Trophoblast cell (in vitro differentiated cells and primary cell): ENCODE measurements at regions not wholly inside any gene's neighbourhood (a gene's known extent, or its start where the extent isn't known, plus 50 kb on each side); places are given as distances from the start of the nearest gene placed in this dataset.

Source experiments
- DNase-seq, 2 donors: peaks; one replicate each; pipeline ENCODE4 v3.0.0-alpha.2; 2016
- H2AFZ ChIP-seq: 2 replicates; pipeline ENCODE4 v1.6.1; 2013; ENCODE audit warnings: low read length, moderate library complexity, mild to moderate bottlenecking; ENCODE audit not compliant: insufficient read depth, poor library complexity
- H2AK5ac ChIP-seq: 2 replicates; pipeline ENCODE4 v1.6.1; 2013; ENCODE audit warnings: mild to moderate bottlenecking, low read length
- H2BK120ac ChIP-seq: 2 replicates; pipeline ENCODE4 v1.6.1; 2013; ENCODE audit warnings: low read length, mild to moderate bottlenecking, moderate library complexity; ENCODE audit not compliant: insufficient read depth, poor library complexity
- H2BK12ac ChIP-seq: 2 replicates; pipeline ENCODE4 v1.6.1; 2013; ENCODE audit warnings: mild to moderate bottlenecking, low read length, moderate library complexity
- H2BK5ac ChIP-seq: 2 replicates; pipeline ENCODE4 v1.6.1; 2013; ENCODE audit warnings: low read length, low read depth, moderate library complexity, mild to moderate bottlenecking; ENCODE audit not compliant: poor library complexity
- H3K14ac ChIP-seq: 2 replicates; pipeline ENCODE4 v1.6.1; 2013; ENCODE audit warnings: mild to moderate bottlenecking, low read length
- H3K18ac ChIP-seq: 2 replicates; pipeline ENCODE4 v1.6.1; 2013; ENCODE audit warnings: mild to moderate bottlenecking, low read length
- H3K23ac ChIP-seq: 2 replicates; pipeline ENCODE4 v1.6.1; 2013; ENCODE audit warnings: low read length
- H3K27ac ChIP-seq: 2 replicates; pipeline ENCODE4 v1.5.1; 2013; ENCODE audit warnings: low read depth, mild to moderate bottlenecking, inconsistent platforms, low read length, moderate library complexity
- H3K27me3 ChIP-seq: 2 replicates; pipeline ENCODE4 v1.6.1; 2013; ENCODE audit warnings: inconsistent platforms, mild to moderate bottlenecking, low read length, moderate library complexity; ENCODE audit not compliant: insufficient read depth
- H3K36me3 ChIP-seq, 2 experiments: 1 replicate in 1 of 2; 2 replicates in 1 of 2; pipeline ENCODE4 v1.6.1; 2013; ENCODE audit warnings: low read length in 2 of 2, mild to moderate bottlenecking in 2 of 2, moderate library complexity in 1 of 2; ENCODE audit not compliant: insufficient read depth in 2 of 2, control insufficient read depth in 1 of 2
- H3K4ac ChIP-seq: 2 replicates; pipeline ENCODE4 v1.6.1; 2013; ENCODE audit warnings: low read depth, mild to moderate bottlenecking, low read length, moderate library complexity
- H3K4me1 ChIP-seq, 2 experiments: 1 replicate in 1 of 2; 2 replicates in 1 of 2; pipeline ENCODE4 v1.6.1; 2013; ENCODE audit warnings: low read length in 2 of 2, mild to moderate bottlenecking in 2 of 2, moderate library complexity in 1 of 2; ENCODE audit not compliant: insufficient read depth in 2 of 2, control insufficient read depth in 1 of 2
- H3K4me2 ChIP-seq: 2 replicates; pipeline ENCODE4 v1.6.1; 2013; ENCODE audit warnings: inconsistent platforms, mild to moderate bottlenecking, low read length, moderate library complexity
- H3K4me3 ChIP-seq: 2 replicates; pipeline ENCODE4 v1.5.1; 2013; ENCODE audit warnings: mild to moderate bottlenecking, low read depth, low read length, inconsistent platforms
- H3K79me1 ChIP-seq: one replicate; pipeline ENCODE4 v1.6.1; 2013; ENCODE audit warnings: low read length
- H3K79me2 ChIP-seq: 2 replicates; pipeline ENCODE4 v1.6.1; 2013; ENCODE audit warnings: low read length, mild to moderate bottlenecking; ENCODE audit not compliant: control insufficient read depth, insufficient read depth, poor library complexity
- H3K9ac ChIP-seq: 2 replicates; pipeline ENCODE4 v1.6.1; 2013; ENCODE audit warnings: mild to moderate bottlenecking, low read length
- H3K9me3 ChIP-seq: 2 replicates; pipeline ENCODE4 v1.6.1; 2013; ENCODE audit warnings: low read depth, mild to moderate bottlenecking, control low read depth, inconsistent platforms, low read length; ENCODE audit not compliant: insufficient read depth
- H4K12ac ChIP-seq: 2 replicates; pipeline ENCODE4 v1.6.1; 2013; ENCODE audit warnings: low read depth, mild to moderate bottlenecking, low read length, moderate library complexity
- H4K8ac ChIP-seq: 2 replicates; pipeline ENCODE4 v1.6.1; 2013; ENCODE audit warnings: low read depth, mild to moderate bottlenecking, low read length, moderate library complexity
- H4K91ac ChIP-seq: one replicate; pipeline ENCODE4 v1.6.1; 2013; ENCODE audit warnings: low read depth, mild to moderate bottlenecking, low read length, moderate library complexity
- WGBS: extraction: QIAGEN DNeasy Blood & Tissue Kit; methylation state at CpG from one replicate; pipeline ENCODE4 v1.1.7; 2013; ENCODE audit warnings: missing lambda C conversion rate; ENCODE audit not compliant: insufficient read length, insufficient coverage; ENCODE audit errors: extremely low coverage; 5-methylcytosine and 5-hydroxymethylcytosine counted together

- H3K79me1 ChIP-seq, result no peaks in the 10 kb centered on the region
- WGBS, result no CpG with 5 or more reads among the region's 6 CpGs
- H3K4me3 ChIP-seq, result no peak overlapping the region
- H4K8ac ChIP-seq, result no peak overlapping the region
- H4K12ac ChIP-seq, result no peak overlapping the region
- H2BK12ac ChIP-seq, result no peak overlapping the region
- H3K23ac ChIP-seq, result no peak overlapping the region
- no peaks in the 10 kb centered on the region for H3K4me1 ChIP-seq
- no peaks in the 10 kb centered on the region for H3K79me2 ChIP-seq
- H2BK5ac ChIP-seq, result no peak overlapping the region
- H3K36me3 ChIP-seq, result no peaks in the 10 kb centered on the region
- H2AFZ ChIP-seq, result no peak overlapping the region
- H3K27me3 ChIP-seq, result no peaks in the 10 kb centered on the region
- H3K4me2 ChIP-seq, result no peak overlapping the region
- H3K27ac ChIP-seq, result no peak overlapping the region
- H3K18ac ChIP-seq, result no peak overlapping the region
- H3K9ac ChIP-seq, result no peak overlapping the region
- H2AK5ac ChIP-seq, result no peak overlapping the region
- no peak overlapping the region for H3K14ac ChIP-seq
- DNase-seq, result no peak
- no peak overlapping the region for H4K91ac ChIP-seq
- H3K4ac ChIP-seq, result no peak overlapping the region
- no peak overlapping the region for H2BK120ac ChIP-seq
- H3K9me3 ChIP-seq, result peaks cover 20% of the 10 kb centered on the region
Measured at GRCh38 chr7:155994279-155994811, 182.1 kb upstream of the SHH start.

- Histone ChIP-seq H3K18ac (no peak overlapping the region), H3K9ac (no peak overlapping the region), H3K36me3 (no peaks in the 10 kb centered on the region), H2BK5ac (no peak overlapping the region), H2BK12ac (no peak overlapping the region), H4K12ac (no peak overlapping the region), H3K27me3 (no peaks in the 10 kb centered on the region), H2AK5ac (no peak overlapping the region), H3K4me2 (no peak overlapping the region), H3K27ac (no peak overlapping the region), H4K8ac (no peak overlapping the region), H3K9me3 (peaks cover 21% of the 10 kb centered on the region), H3K4me3 (no peak overlapping the region), H4K91ac (no peak overlapping the region), H3K14ac (no peak overlapping the region), H3K79me2 (no peaks in the 10 kb centered on the region), H2AFZ (no peak overlapping the region), H2BK120ac (no peak overlapping the region), H3K23ac (no peak overlapping the region), H3K4me1 (no peaks in the 10 kb centered on the region), H3K79me1 (no peaks in the 10 kb centered on the region), H3K4ac (no peak overlapping the region)
- no CpG with 5 or more reads among the region's 25 CpGs for WGBS
- no peak for DNase-seq
Measured at GRCh38 chr7:155993420-155994278, 181.4 kb upstream of the SHH start.

GRCh38 chr7:155992974-155993373, 180.7 kb upstream of the SHH start:
- H4K12ac ChIP-seq, result no peak overlapping the region
- H3K27ac ChIP-seq, result no peak overlapping the region
- H3K36me3 ChIP-seq, result no peaks in the 10 kb centered on the region
- no peaks in the 10 kb centered on the region for H3K79me1 ChIP-seq
- no peak overlapping the region for H2BK5ac ChIP-seq
- no peak overlapping the region for H3K14ac ChIP-seq
- no peak overlapping the region for H2AK5ac ChIP-seq
- no peak overlapping the region for H3K4me2 ChIP-seq
- H3K79me2 ChIP-seq, result no peaks in the 10 kb centered on the region
- WGBS, result no CpG with 5 or more reads among the region's 9 CpGs
- no peak for DNase-seq
- H4K8ac ChIP-seq, result no peak overlapping the region
- H3K27me3 ChIP-seq, result no peaks in the 10 kb centered on the region
- H3K18ac ChIP-seq, result no peak overlapping the region
- no peak overlapping the region for H3K23ac ChIP-seq
- H3K4me3 ChIP-seq, result no peak overlapping the region
- H3K4ac ChIP-seq, result no peak overlapping the region
- H2AFZ ChIP-seq, result no peak overlapping the region
- H2BK120ac ChIP-seq, result no peak overlapping the region
- no peak overlapping the region for H4K91ac ChIP-seq
- no peak overlapping the region for H3K9ac ChIP-seq
- H2BK12ac ChIP-seq, result no peak overlapping the region
- H3K4me1 ChIP-seq, result no peaks in the 10 kb centered on the region
- H3K9me3 ChIP-seq, result peaks cover 26% of the 10 kb centered on the region

GRCh38 chr7:155992538-155992937, 180.3 kb upstream of the SHH start:
- Histone ChIP-seq H3K4me2 (no peak overlapping the region), H3K23ac (no peak overlapping the region), H3K79me1 (no peaks in the 10 kb centered on the region), H3K9ac (no peak overlapping the region), H3K14ac (no peak overlapping the region), H4K8ac (no peak overlapping the region), H3K4me1 (no peaks in the 10 kb centered on the region), H3K79me2 (no peaks in the 10 kb centered on the region), H2BK5ac (no peak overlapping the region), H3K4me3 (no peak overlapping the region), H3K27me3 (no peaks in the 10 kb centered on the region), H3K9me3 (peaks cover 30% of the 10 kb centered on the region), H2BK120ac (no peak overlapping the region), H2BK12ac (no peak overlapping the region), H3K18ac (no peak overlapping the region), H3K27ac (no peak overlapping the region), H3K4ac (no peak overlapping the region), H2AFZ (no peak overlapping the region), H4K12ac (no peak overlapping the region), H4K91ac (no peak overlapping the region), H2AK5ac (no peak overlapping the region), H3K36me3 (no peaks in the 10 kb centered on the region)
- no peak for DNase-seq
- no CpG with 5 or more reads among the region's 11 CpGs for WGBS
